Left lobe of liver (tissue), 2 donors: ENCODE measurements at regions not wholly inside any gene's neighbourhood (a gene's known extent, or its start where the extent isn't known, plus 50 kb on each side); places are given as distances from the start of the nearest gene placed in this dataset.
"Not testable (repeated sequence)": the region's sequence is repeated elsewhere in the genome, so short reads cannot be mapped to it uniquely, and the experiment has no call there.

ENCODE experiments used
- ATAC-seq: fragments of 200-7000 bp; cut with Tn5 transposase; one replicate; pipeline ENCODE4 v1.9.1; 2020; ENCODE audit warnings: mild to moderate bottlenecking, moderate library complexity
- DNase-seq: peaks from one replicate; pipeline ENCODE4 v3.0.0-alpha.2; 2020; ENCODE audit warnings: low spot score
- donor health status: DM: no; HTN: no; CAD: no; lungs with moderate emphysema.
- donor health status: DM: no; HTN: yes; CAD: no.

- DNase-seq, ATAC-seq: not testable (repeated sequence)
Observed at GRCh38 chr5:119299242-119299614, 56.6 kb upstream of the TNFAIP8 start.

GRCh38 chr5:119299615-119300310 lies 56.1 kb upstream of the TNFAIP8 start:
- DNase-seq, ATAC-seq: not testable (repeated sequence)

- DNase-seq (no peak), ATAC-seq (no peak)
Observed at GRCh38 chr5:119300311-119300670, 55.5 kb upstream of the TNFAIP8 start.

GRCh38 chr5:119301210-119301609 lies 54.6 kb upstream of the TNFAIP8 start:
- ATAC-seq = no peak
- DNase-seq = no peak

- DNase-seq (no peak), ATAC-seq (no peak)
Observed at GRCh38 chr5:119301906-119302305, 53.9 kb upstream of the TNFAIP8 start.

- ATAC-seq (no peak), DNase-seq (no peak)
Observed at GRCh38 chr5:119302449-119302848, 53.4 kb upstream of the TNFAIP8 start.

GRCh38 chr5:119302916-119303897 lies 52.6 kb upstream of the TNFAIP8 start:
- ATAC-seq (peak; percentile 43), DNase-seq (no peak)

- DNase-seq (no peak), ATAC-seq (no peak)
Observed at GRCh38 chr5:119304439-119305211, 51.2 kb upstream of the TNFAIP8 start.
